Neuronal stem cell (in vitro differentiated cells): ENCODE measurements at regions not wholly inside any gene's neighbourhood (a gene's known extent, or its start where the extent isn't known, plus 50 kb on each side); places are given as distances from the start of the nearest gene placed in this dataset.

Experiments used
- DNase-seq: peaks from one replicate; pipeline ENCODE4 v3.0.0-alpha.2; 2013; ENCODE audit warnings: low spot score
- H2AFZ ChIP-seq: one replicate; pipeline ENCODE4 v1.6.1; 2013; ENCODE audit warnings: mild to moderate bottlenecking, low read length, inconsistent platforms
- H2AK5ac ChIP-seq: 2 replicates; pipeline ENCODE4 v1.6.1; 2013; ENCODE audit warnings: low read depth, mild to moderate bottlenecking, inconsistent platforms, low read length, moderate library complexity, mixed read lengths
- H2BK120ac ChIP-seq: 2 replicates; pipeline ENCODE4 v1.6.1; 2013; ENCODE audit warnings: low read depth, mild to moderate bottlenecking, inconsistent platforms, low read length, moderate library complexity, mixed read lengths
- H2BK12ac ChIP-seq: one replicate; pipeline ENCODE4 v1.6.1; 2013; ENCODE audit warnings: low read length, inconsistent platforms
- H2BK15ac ChIP-seq: 2 replicates; pipeline ENCODE4 v1.6.1; 2013; ENCODE audit warnings: mild to moderate bottlenecking, low read length, inconsistent platforms, mixed read lengths
- H2BK5ac ChIP-seq: one replicate; pipeline ENCODE4 v1.6.1; 2013; ENCODE audit warnings: inconsistent platforms, mild to moderate bottlenecking, low read length, moderate library complexity
- H3K14ac ChIP-seq: one replicate; pipeline ENCODE4 v1.6.1; 2013; ENCODE audit warnings: low read length, inconsistent platforms
- H3K18ac ChIP-seq: 2 replicates; pipeline ENCODE4 v1.6.1; 2013; ENCODE audit warnings: low read length, inconsistent platforms
- H3K23ac ChIP-seq: 2 replicates; pipeline ENCODE4 v1.6.1; 2013; ENCODE audit warnings: low read depth, mild to moderate bottlenecking, mixed read lengths, low read length, inconsistent platforms; ENCODE audit not compliant: poor library complexity
- H3K27ac ChIP-seq: replicated peaks from 3 replicates; pipeline ENCODE4 v1.5.1; 2013; ENCODE audit warnings: low read length, inconsistent platforms
- H3K27me3 ChIP-seq, 3 experiments: 2 replicates each; pipeline ENCODE4 v1.6.1; 2013; ENCODE audit warnings: low read length in 3 of 3, mild to moderate bottlenecking in 2 of 3, inconsistent platforms in 1 of 3, low read depth in 1 of 3, mixed read lengths in 1 of 3, moderate library complexity in 1 of 3; ENCODE audit not compliant: control insufficient read depth in 3 of 3, insufficient read depth in 3 of 3
- H3K36me3 ChIP-seq, 2 donors: replicated peaks in 1 of 2; 2 replicates each; pipeline ENCODE4 v1.6.1; 2013; ENCODE audit warnings: low read length in 2 of 2; ENCODE audit not compliant: control insufficient read depth in 2 of 2, insufficient read depth in 2 of 2
- H3K4ac ChIP-seq: 2 replicates; pipeline ENCODE4 v1.6.1; 2013; ENCODE audit warnings: inconsistent platforms, mild to moderate bottlenecking, low read length, moderate library complexity
- H3K4me1 ChIP-seq, 2 donors: 1 replicate in 1 of 2; 2 replicates in 1 of 2; pipeline ENCODE4 v1.6.1; 2013; ENCODE audit warnings: low read length in 2 of 2, low read depth in 1 of 2; ENCODE audit not compliant: control insufficient read depth in 2 of 2, insufficient read depth in 1 of 2
- H3K4me2 ChIP-seq: one replicate; pipeline ENCODE4 v1.6.1; 2013; ENCODE audit warnings: mild to moderate bottlenecking, low read length, inconsistent platforms; ENCODE audit not compliant: insufficient read depth, poor library complexity, severe bottlenecking
- H3K4me3 ChIP-seq, 2 donors: 2 replicates each; pipeline ENCODE4 v1.5.1; 2013; ENCODE audit warnings: low read length in 2 of 2, mild to moderate bottlenecking in 2 of 2, inconsistent platforms in 1 of 2, moderate library complexity in 1 of 2
- H3K79me1 ChIP-seq: one replicate; pipeline ENCODE4 v1.6.1; 2013; ENCODE audit warnings: low read depth, mild to moderate bottlenecking, inconsistent platforms, low read length, moderate library complexity
- H3K9ac ChIP-seq: one replicate; pipeline ENCODE4 v1.6.1; 2013; ENCODE audit warnings: mild to moderate bottlenecking, low read depth, low read length, inconsistent platforms; ENCODE audit not compliant: poor library complexity
- H3K9me3 ChIP-seq, 2 donors: replicated peaks in 1 of 2; 2 replicates each; pipeline versions ENCODE3 to v1.6.1; 2013; ENCODE audit warnings: low read length in 2 of 2, mild to moderate bottlenecking in 2 of 2, inconsistent platforms in 1 of 2, low read depth in 1 of 2, mixed read lengths in 1 of 2, moderate library complexity in 1 of 2; ENCODE audit not compliant: control insufficient read depth in 2 of 2, insufficient read depth in 1 of 2
- H4K8ac ChIP-seq: one replicate; pipeline ENCODE4 v1.6.1; 2013; ENCODE audit warnings: low read depth, mild to moderate bottlenecking, inconsistent platforms, low read length, moderate library complexity
- H4K91ac ChIP-seq: one replicate; pipeline ENCODE4 v1.6.1; 2013; ENCODE audit warnings: low read length, low read depth, mild to moderate bottlenecking, inconsistent platforms; ENCODE audit not compliant: poor library complexity
- WGBS, 2 donors: extraction: QIAGEN DNeasy Blood & Tissue Kit; methylation state at CpG; one replicate each; pipeline ENCODE4 v1.1.7; 2013; ENCODE audit warnings: missing lambda C conversion rate in 2 of 2, mixed read lengths in 1 of 2; ENCODE audit not compliant: insufficient read length in 2 of 2, insufficient replicate concordance in 1 of 2; ENCODE audit errors: extremely low coverage in 2 of 2; 5-methylcytosine and 5-hydroxymethylcytosine counted together

DNA sequence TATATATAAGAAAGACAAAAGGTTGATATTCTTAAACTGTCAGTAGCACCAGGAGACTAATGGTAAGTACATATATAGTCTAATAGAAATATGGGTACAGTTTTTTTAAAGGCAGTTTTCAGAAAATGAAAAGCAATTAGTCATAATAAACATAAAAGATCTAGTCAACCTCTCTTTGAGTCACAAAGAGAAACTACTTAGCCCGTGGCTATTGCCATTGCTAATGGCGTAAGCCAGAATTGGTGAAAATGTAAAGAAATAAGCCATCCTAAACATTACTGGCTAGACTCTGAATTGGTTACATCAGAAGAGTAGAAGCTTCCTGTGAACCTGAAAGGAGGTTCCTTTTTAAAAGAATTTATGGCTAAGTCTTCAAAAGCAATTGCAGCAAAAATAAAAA is 668.7 kb upstream of the CPEB2 start:
- no CpG with 5 or more reads among the region's 2 CpGs for WGBS, 2 donors
- H2BK15ac ChIP-seq: no peak overlapping the region
- H2BK12ac ChIP-seq: no peak overlapping the region
- no peaks in the 10 kb centered on the region for H3K79me1 ChIP-seq
- H3K23ac ChIP-seq: no peak overlapping the region
- no peak overlapping the region for H4K8ac ChIP-seq
- no peak overlapping the region for H2AFZ ChIP-seq
- no peak overlapping the region for H3K9ac ChIP-seq
- H2AK5ac ChIP-seq: no peak overlapping the region
- H3K27me3 ChIP-seq: no peaks in the 10 kb centered on the region
- H2BK120ac ChIP-seq: no peak overlapping the region
- no peaks in the 10 kb centered on the region for H3K9me3 ChIP-seq
- no peak overlapping the region for H3K27ac ChIP-seq
- DNase-seq: no peak
- H4K91ac ChIP-seq: no peak overlapping the region
- no peak overlapping the region for H3K18ac ChIP-seq
- no peak overlapping the region for H3K4ac ChIP-seq
- no peak overlapping the region for H3K4me3 ChIP-seq
- no peak overlapping the region for H3K4me2 ChIP-seq
- no peaks in the 10 kb centered on the region for H3K36me3 ChIP-seq
- H3K14ac ChIP-seq: no peak overlapping the region
- no peaks in the 10 kb centered on the region for H3K4me1 ChIP-seq
- H2BK5ac ChIP-seq: no peak overlapping the region

DNA sequence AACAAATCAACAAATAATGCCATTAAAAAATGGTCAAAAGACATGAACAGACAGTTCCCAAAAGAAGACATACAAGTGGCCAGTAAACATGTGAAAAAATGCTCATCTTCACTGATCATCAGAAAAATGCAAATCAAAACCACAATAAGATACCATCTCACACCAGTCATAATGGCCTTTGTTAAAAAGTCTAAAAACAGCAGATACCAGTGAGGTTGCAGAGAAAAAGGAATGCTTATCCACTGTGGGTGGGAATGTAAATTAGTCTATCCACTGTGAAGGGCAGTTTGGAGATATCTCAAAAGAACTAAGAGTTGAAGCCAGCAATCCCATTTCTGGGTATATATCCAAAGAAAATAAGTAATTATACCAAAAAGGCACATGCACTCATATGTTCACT is 668.1 kb upstream of the CPEB2 start:
- no peak for DNase-seq

DNA sequence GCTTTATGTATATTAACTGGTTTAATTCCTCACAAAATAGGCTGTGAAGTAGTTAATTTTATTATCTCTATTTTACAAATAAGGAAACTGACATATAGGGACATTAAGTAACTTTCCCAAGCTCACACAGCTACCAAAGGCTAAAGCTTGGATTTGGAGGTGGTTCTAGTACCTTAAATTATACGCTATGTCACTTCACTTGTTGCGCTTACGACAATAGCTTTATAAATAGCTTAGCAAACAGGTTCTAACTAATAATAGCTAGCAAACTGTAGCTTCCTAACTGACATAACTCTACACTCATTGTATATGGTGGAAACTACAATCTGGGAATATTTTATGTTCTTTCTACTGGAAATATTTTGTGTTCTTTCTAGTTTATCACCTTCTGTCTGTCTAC is 666.4 kb upstream of the CPEB2 start:
- Histone ChIP-seq H2BK5ac (no peak overlapping the region), H3K79me1 (no peaks in the 10 kb centered on the region), H3K14ac (no peak overlapping the region), H3K9me3 (no peaks in the 10 kb centered on the region), H3K9ac (no peak overlapping the region), H3K27me3 (no peaks in the 10 kb centered on the region), H3K18ac (no peak overlapping the region), H3K36me3 (no peaks in the 10 kb centered on the region), H3K4me1 (peaks cover 0 to 1% of the 10 kb centered on the region in 2 donors), H2BK12ac (no peak overlapping the region), H4K8ac (no peak overlapping the region), H2AK5ac (no peak overlapping the region), H2BK120ac (no peak overlapping the region), H3K27ac (no peak overlapping the region), H4K91ac (no peak overlapping the region), H3K23ac (no peak overlapping the region), H2BK15ac (no peak overlapping the region), H3K4me3 (no peak overlapping the region), H3K4ac (no peak overlapping the region), H3K4me2 (no peak overlapping the region), H2AFZ (no peak overlapping the region)
- DNase-seq: no peak
- WGBS, 2 donors: no CpG with 5 or more reads among the region's 3 CpGs

More for the DNA sequence above, 668.1 kb upstream of the CPEB2 start:
- Histone ChIP-seq H2BK15ac (no peak overlapping the region), H3K4ac (no peak overlapping the region), H3K27ac (no peak overlapping the region), H3K4me3 (no peak overlapping the region), H3K4me1 (no peaks in the 10 kb centered on the region), H3K79me1 (no peaks in the 10 kb centered on the region), H4K8ac (no peak overlapping the region), H3K9me3 (no peaks in the 10 kb centered on the region), H3K14ac (no peak overlapping the region), H3K9ac (no peak overlapping the region), H2AK5ac (no peak overlapping the region), H3K18ac (no peak overlapping the region), H2AFZ (no peak overlapping the region), H3K36me3 (no peaks in the 10 kb centered on the region), H4K91ac (no peak overlapping the region), H2BK120ac (no peak overlapping the region), H3K23ac (no peak overlapping the region), H2BK12ac (no peak overlapping the region), H2BK5ac (no peak overlapping the region), H3K4me2 (no peak overlapping the region), H3K27me3 (no peaks in the 10 kb centered on the region)

DNA sequence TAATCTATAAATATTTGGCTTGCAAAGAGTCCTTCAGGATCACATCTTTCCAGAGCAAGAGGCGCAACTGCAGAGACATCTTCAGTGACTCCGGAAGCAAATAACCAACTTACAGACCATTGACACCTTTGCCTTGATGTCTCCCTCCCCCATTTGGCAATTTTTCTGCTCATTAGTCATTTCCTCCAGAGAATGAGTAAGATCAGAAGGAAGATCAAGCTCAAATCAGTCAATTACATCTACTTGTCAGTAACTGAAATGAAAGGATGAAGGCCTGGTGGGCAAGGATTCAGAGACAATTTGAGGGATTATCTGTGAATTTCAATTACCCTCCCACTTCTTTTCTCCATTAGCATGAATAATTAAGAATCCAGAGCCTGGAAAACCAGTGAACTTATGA is 665.6 kb upstream of the CPEB2 start:
- no peaks in the 10 kb centered on the region for H3K79me1 ChIP-seq
- H2BK12ac ChIP-seq: no peak overlapping the region
- no peak overlapping the region for H3K14ac ChIP-seq
- DNase-seq: no peak
- no peak overlapping the region for H3K9ac ChIP-seq
- H2BK5ac ChIP-seq: no peak overlapping the region
- no peak overlapping the region for H3K23ac ChIP-seq
- no peak overlapping the region for H4K8ac ChIP-seq
- no peak overlapping the region for H3K4me2 ChIP-seq
- H2AFZ ChIP-seq: no peak overlapping the region
- no peaks in the 10 kb centered on the region for H3K36me3 ChIP-seq
- no peak overlapping the region for H3K18ac ChIP-seq
- H3K4ac ChIP-seq: no peak overlapping the region
- H2BK15ac ChIP-seq: no peak overlapping the region
- no peaks in the 10 kb centered on the region for H3K9me3 ChIP-seq
- no peak overlapping the region for H3K4me3 ChIP-seq
- H3K27ac ChIP-seq: no peak overlapping the region
- H2AK5ac ChIP-seq: no peak overlapping the region
- no peaks in the 10 kb centered on the region for H3K27me3 ChIP-seq
- no CpG with 5 or more reads among the region's 2 CpGs for WGBS, 2 donors
- H2BK120ac ChIP-seq: no peak overlapping the region
- peaks cover 0 to 1% of the 10 kb centered on the region in 2 donors for H3K4me1 ChIP-seq
- H4K91ac ChIP-seq: no peak overlapping the region
